ENCODE measurements at regions not wholly inside any gene's neighbourhood (a gene's known extent, or its start where the extent isn't known, plus 50 kb on each side); places are given as distances from the start of the nearest gene placed in this dataset.

DNA sequence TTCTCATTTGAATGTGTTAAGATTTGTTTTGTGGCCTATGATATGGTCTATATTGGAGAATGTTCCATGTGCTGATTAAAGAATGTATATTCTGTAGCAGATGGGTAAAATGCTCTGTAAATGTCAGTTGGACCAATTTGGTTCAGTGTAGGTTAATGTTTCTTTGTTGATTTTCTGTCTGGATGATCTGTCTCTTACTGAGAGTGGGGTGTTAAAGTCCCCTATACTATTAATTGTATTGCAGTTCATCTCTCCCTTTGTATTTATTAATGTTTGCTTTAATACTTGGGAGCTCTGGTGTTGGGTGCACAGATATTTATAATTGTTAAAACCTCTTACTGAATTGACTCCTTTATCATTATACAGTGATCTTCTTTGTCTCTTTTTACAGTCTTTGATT is 584.5 kb downstream of the NUF2 start:
- no peaks in the 10 kb centered on the region for H3K27me3 ChIP-seq (replicated peaks; ENCODE audit: insufficient read depth)
- H3K4me3 ChIP-seq = no peak overlapping the region
- H3K9me3 ChIP-seq = no peaks in the 10 kb centered on the region
- no peak for DNase-seq (ENCODE audit: low spot score)
- H3K27ac ChIP-seq = no peak overlapping the region
- H3K4me1 ChIP-seq (replicated peaks) = no peaks in the 10 kb centered on the region
- H3K36me3 ChIP-seq = no peaks in the 10 kb centered on the region
- intact Hi-C loops (cut with DNase I) = no loop called here
- no peak for TF ChIP-seq POLR2AphosphoS5 (IDR thresholded peaks at IDR 0.05)
- TF ChIP-seq, protein P1, sequence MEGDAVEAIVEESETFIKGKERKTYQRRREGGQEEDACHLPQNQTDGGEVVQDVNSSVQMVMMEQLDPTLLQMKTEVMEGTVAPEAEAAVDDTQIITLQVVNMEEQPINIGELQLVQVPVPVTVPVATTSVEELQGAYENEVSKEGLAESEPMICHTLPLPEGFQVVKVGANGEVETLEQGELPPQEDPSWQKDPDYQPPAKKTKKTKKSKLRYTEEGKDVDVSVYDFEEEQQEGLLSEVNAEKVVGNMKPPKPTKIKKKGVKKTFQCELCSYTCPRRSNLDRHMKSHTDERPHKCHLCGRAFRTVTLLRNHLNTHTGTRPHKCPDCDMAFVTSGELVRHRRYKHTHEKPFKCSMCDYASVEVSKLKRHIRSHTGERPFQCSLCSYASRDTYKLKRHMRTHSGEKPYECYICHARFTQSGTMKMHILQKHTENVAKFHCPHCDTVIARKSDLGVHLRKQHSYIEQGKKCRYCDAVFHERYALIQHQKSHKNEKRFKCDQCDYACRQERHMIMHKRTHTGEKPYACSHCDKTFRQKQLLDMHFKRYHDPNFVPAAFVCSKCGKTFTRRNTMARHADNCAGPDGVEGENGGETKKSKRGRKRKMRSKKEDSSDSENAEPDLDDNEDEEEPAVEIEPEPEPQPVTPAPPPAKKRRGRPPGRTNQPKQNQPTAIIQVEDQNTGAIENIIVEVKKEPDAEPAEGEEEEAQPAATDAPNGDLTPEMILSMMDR (IDR thresholded peaks at IDR 0.05) = no peak
- no peak for TF ChIP-seq POLR2A (IDR thresholded peaks at IDR 0.05)

DNA sequence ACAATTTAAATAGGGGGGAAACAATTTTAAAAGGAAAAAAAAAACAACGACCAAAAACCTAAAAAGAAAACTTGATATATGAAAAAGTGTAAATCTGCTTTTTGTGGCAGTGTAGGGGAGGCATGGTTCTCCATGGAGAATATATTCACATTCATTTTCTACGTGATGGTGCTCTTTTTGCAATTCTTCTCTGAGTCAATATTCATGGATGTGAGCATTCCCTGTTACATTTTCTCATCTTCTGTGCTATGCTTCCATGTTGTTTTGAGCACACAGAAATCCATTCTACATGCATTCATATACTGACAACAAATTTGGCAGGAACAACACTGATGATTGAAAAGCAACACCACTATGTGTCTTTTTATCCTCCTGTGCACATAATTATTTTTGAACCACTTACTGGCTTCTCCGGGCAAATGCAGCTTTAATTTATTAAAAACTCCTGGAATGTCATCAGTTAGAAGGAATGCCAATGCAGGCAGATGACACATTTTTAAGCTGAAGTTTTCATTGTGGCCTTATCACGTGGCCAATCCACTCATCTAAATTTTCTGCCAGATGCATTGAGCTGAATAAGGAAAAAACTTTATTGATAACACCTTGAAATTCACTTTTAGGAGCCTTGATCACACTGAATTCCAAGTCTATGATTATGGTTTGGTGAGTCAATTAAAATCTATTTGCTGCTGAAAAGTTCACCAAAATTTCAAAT is 590.6 kb downstream of the NUF2 start:
- TF ChIP-seq, protein P1 (IDR thresholded peaks at IDR 0.05) = no peak
- TF ChIP-seq POLR2A (IDR thresholded peaks at IDR 0.05) (no peak), POLR2AphosphoS5 (IDR thresholded peaks at IDR 0.05) (no peak)
- no peak for DNase-seq (ENCODE audit: low spot score)
- Histone ChIP-seq H3K9me3 (no peaks in the 10 kb centered on the region), H3K27me3 (replicated peaks; ENCODE audit: insufficient read depth) (no peaks in the 10 kb centered on the region), H3K4me3 (no peak overlapping the region), H3K27ac (no peak overlapping the region), H3K4me1 (replicated peaks) (no peaks in the 10 kb centered on the region), H3K36me3 (no peaks in the 10 kb centered on the region)
- WGBS = 77% methylated on average over 4 of the region's 4 CpGs
- intact Hi-C loops (cut with DNase I) = no loop called here

DNA sequence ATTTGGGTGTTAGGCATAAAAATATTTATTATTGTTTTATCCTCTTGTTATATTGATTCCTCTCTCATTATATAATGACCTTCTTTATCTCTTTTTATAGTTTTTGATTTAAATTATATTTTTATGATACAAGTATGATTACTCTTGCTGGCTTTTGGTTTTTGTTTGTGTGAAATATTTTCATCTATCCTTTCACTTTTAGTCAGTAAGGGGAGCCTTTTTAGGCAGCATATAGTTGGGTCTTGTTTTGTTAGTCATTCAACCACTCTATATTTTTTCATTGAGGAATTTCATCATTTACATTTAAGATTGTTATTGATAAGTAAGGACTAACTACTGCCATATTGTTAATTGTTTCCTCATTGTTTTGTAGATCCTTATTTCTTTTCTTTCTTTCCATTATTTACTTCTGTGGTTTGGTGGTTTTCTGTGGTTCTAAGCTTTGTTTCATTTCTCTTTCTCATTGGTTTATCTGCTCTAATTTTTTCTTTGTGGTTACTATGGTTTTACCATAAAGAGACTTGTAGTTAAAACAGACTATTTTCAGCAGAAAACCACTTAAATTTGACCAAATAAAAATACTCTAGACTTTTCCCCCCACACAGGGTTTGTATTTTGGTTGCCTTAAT is 593.1 kb downstream of the NUF2 start:
- Histone ChIP-seq H3K4me3 (no peak overlapping the region), H3K27ac (no peak overlapping the region), H3K27me3 (replicated peaks; ENCODE audit: insufficient read depth) (no peaks in the 10 kb centered on the region), H3K36me3 (no peaks in the 10 kb centered on the region), H3K4me1 (replicated peaks) (no peaks in the 10 kb centered on the region), H3K9me3 (no peaks in the 10 kb centered on the region)
- no peak for TF ChIP-seq POLR2A (IDR thresholded peaks at IDR 0.05)
- TF ChIP-seq, protein P1 (IDR thresholded peaks at IDR 0.05) = no peak
- no peak for TF ChIP-seq POLR2AphosphoS5 (IDR thresholded peaks at IDR 0.05)
- DNase-seq (ENCODE audit: low spot score) = no peak
- intact Hi-C loops (cut with DNase I) = no loop called here

DNA sequence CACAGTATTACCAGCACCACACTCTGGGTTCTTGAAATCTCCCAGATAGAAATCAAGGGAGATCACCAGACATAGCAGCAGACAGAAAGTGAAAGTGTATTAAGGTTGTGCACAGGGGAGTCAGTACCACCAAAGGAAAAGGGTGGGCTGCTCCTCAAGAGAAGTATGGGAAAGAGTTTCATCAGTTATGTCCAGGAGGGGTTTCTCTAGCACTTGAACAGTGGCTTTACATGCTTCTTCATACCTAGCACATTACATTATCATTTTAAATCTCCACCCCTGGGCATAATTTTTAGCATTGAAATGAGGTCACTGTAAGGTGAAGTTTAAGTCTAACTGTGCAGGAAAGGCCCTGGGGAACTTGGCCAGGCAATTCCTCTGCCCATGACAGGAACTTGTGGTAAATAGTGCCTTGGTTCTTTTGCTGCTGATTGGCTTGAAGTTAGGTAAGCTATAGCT is 601.0 kb downstream of the NUF2 start:
- no peaks in the 10 kb centered on the region for H3K9me3 ChIP-seq
- no peak overlapping the region for H3K4me3 ChIP-seq
- no peak overlapping the region for H3K27ac ChIP-seq
- TF ChIP-seq POLR2AphosphoS5 (IDR thresholded peaks at IDR 0.05) (no peak), POLR2A (IDR thresholded peaks at IDR 0.05) (no peak)
- TF ChIP-seq, protein P1 (IDR thresholded peaks at IDR 0.05) = no peak
- no peak for DNase-seq (ENCODE audit: low spot score)
- intact Hi-C loops (cut with DNase I) = no loop called here
- no peaks in the 10 kb centered on the region for H3K27me3 ChIP-seq (replicated peaks; ENCODE audit: insufficient read depth)
- H3K36me3 ChIP-seq = no peaks in the 10 kb centered on the region
- H3K4me1 ChIP-seq (replicated peaks) = no peaks in the 10 kb centered on the region

DNA sequence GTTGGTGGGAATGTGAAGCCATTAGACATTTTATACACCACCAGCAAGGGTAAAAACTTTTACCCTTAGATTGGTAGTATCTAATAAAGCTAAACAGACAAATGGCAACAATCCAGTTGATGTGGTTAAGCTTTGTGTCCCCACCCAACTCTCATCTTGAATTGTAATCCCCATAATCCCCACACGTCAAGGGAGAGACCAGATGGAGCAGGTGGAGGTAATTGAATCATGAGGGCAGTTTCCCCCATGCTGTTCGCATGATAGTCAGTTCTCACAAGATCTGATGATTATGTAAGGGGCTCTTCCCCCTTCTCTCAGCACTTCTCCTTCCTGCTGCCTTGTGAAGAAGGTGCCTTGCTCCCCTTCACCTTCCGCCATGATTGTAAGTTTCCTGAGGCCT is 602.3 kb downstream of the NUF2 start:
- Histone ChIP-seq H3K36me3 (no peaks in the 10 kb centered on the region), H3K9me3 (no peaks in the 10 kb centered on the region), H3K27me3 (replicated peaks; ENCODE audit: insufficient read depth) (no peaks in the 10 kb centered on the region), H3K4me1 (replicated peaks) (no peaks in the 10 kb centered on the region), H3K4me3 (no peak overlapping the region), H3K27ac (no peak overlapping the region)
- intact Hi-C loops (cut with DNase I) = no loop called here
- DNase-seq (ENCODE audit: low spot score) = no peak
- 96% methylated on average over 3 of the region's 3 CpGs for WGBS
- TF ChIP-seq POLR2AphosphoS5 (IDR thresholded peaks at IDR 0.05) (no peak), POLR2A (IDR thresholded peaks at IDR 0.05) (no peak)
- TF ChIP-seq, protein P1 (IDR thresholded peaks at IDR 0.05) = no peak

Measured in prostate gland (tissue), 2 donors.